ENCODE measurements at regions not wholly inside any gene's neighbourhood (a gene's known extent, or its start where the extent isn't known, plus 50 kb on each side); places are given as distances from the start of the nearest gene placed in this dataset.
"Not testable (repeated sequence)": the region's sequence is repeated elsewhere in the genome, so short reads cannot be mapped to it uniquely, and the experiment has no call there.

DNA sequence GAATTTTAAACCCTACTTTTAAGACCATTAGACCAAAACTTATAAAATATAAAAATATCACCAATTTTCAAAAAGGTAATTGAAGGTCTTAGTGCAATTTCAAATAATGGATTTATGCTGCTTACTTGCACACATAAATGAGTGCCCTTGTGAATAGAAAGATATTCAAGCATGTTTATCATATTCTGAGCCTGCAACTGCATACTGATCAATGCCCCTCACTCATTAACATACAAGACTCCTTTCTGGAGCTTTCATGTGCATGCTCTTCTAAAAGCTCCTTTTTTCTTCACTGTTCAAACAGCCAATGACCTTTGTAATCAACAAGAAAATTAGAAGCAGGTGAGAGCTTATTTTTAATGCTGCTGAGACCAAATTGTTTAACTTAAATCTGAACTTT is 1139.3 kb downstream of the HACE1 start:
- no peak for DNase-seq

DNA sequence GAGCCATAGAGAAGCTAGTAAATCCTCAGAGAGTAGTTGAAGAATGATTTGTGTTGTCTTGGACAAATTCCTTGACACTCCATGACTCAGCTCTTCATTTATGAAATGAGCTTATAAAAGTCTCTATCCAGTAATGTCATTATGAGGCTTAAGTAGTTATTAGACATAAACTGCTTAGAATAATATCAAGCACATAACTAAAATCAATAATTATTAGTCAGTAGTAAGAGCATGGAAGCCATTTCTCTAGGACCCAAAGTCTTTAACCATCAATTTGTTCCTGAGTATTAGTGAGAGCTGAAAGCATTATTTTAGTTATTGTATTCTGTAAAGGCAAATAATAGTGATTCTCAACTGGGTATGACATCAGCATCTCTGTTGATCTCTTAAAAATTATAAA is 1140.2 kb downstream of the HACE1 start:
- DNase-seq = no peak

DNA sequence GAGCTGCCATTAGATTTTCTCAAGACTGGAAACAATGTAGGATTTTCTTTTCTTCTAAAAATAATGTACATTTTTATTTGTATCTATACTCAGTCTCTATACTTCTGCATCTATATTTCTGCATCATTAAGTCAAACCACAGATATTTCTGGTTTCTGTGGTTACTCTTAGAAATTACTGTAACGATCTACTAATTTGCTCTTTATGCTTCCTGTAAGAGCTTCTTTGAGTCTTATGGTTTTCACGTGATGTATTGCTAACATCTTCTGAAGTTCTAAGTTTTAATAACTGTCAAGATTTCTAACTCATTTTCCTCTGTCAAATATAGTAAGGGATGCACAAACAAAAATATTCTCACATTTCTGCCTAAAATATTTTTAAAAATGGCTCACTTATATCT is 1144.5 kb downstream of the HACE1 start:
- DNase-seq = no peak

DNA sequence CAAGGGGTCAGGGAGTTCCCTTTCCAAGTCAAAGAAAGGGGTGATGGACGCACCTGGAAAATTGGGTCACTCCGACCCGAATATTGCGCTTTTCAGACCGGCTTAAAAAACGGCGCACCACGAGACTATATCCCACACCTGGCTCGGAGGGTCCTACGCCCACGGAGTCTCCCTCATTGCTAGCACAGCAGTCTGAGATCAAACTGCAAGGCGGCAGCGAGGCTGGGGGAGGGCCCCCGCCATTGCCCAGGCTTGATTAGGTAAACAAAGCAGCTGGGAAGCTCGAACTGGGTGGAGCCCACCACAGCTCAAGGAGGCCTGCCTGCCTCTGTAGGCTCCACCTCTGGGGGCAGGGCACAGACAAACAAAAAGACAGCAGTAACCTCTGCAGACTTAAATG is 1150.5 kb downstream of the HACE1 start:
- not testable (repeated sequence) for DNase-seq

DNA sequence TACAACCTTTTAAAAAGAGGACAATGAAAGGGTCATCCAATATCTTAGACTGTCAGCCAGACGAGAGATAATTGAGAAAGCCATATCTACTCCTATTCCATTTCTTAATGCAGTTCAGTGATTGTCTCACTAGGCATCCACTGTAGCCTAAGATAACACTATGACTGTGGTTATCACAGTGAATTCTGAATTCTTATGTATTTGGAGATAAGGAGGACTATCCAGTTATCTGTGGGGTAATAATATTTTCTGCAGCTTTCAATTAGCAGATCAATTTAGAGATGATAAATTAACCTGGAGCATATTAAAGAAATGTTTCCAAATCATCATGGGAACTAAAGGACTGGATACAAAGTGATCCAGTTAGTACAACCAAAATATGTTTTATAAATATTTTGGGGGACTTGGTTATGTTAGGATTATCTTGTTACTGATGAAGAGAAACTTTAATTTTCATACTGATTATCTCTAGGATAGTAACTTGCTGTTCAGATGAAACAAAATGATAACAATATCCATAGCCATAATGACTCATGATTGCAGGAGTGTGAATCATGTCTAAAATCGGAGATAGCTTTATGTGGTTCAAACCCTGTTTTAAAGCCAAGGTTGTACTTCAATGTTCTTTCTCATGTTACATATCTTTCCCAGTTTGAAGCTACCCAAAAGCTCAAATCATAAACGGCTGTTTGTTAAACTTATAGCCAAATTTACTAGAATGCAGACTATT is 1152.0 kb downstream of the HACE1 start:
- no peak for DNase-seq

DNA sequence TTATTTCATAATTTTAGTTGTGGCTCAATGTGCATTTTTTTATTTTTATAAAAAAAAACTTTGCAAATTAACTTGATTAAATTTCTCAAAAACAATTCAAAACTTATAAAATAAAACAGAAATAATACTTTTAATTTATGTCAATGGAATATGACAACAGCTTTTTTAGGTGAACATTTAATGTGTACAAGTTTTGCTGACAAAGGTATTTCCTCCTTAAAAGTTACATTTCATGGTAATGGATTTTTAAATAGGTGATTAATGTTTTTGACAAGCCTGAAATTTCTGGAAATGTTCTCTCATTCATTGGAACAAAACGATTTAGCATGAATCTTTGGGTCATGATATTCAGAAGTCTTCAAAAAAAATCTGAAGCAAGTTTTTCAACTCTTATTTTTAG is 1160.0 kb downstream of the HACE1 start:
- no peak for DNase-seq

DNA sequence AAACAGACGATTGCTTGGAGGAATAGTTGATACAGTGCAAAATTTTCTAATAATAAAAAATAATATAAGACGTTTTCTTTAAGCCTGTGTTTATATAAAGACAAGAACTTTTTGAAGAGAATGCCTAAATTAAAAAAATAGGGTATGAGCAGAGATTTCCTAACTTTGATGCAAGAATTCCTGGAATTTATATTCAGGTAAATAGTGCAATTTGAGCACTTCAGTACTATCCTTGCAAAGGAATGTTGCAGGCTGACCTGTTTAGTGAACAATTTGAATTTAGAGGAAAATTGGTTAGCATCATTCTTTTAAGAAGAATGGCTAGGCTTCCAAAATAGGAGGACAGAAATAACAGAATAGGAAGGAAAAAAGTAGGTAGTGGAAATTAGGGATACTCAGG is 1172.3 kb downstream of the HACE1 start:
- no peak for DNase-seq

DNA sequence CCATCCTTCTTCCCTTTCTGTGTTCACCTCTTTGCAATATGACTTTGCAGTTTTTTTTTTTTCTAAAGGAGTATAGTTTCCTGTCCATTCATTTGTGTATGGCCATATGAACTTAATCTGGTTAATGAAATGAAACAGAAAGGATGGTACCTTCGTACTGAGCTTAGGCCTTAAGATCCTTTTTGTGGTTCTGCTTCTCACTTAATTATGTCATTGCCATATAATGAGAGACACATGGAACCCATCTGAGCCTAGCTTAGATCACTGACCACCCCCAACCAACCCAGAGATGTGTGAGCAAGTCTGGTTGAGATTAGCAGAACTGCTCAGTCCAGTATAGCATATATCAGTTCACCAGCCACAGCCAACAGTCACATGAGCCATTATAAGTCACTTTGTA is 1179.6 kb downstream of the HACE1 start:
- DNase-seq = no peak

DNA sequence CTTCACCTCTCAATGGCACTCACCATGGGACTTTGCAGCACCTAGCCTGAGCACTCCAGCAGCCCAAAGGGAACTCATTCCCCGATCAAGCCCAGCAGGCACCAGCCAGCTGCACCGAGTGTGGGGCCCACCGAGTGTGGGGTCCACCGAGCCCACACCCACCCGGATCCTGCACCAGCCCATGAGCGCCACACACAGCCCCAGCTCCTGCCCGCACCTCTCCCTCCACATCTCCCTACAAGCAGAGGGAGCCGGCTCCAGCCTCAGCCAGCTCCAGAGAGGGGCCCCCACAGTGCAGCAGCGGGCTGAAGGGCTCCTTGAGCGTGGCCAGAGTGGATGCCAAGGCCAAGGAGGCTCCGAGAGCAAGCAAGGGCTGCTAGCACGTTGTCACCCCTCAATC is 1182.4 kb downstream of the HACE1 start:
- no peak for DNase-seq

DNA sequence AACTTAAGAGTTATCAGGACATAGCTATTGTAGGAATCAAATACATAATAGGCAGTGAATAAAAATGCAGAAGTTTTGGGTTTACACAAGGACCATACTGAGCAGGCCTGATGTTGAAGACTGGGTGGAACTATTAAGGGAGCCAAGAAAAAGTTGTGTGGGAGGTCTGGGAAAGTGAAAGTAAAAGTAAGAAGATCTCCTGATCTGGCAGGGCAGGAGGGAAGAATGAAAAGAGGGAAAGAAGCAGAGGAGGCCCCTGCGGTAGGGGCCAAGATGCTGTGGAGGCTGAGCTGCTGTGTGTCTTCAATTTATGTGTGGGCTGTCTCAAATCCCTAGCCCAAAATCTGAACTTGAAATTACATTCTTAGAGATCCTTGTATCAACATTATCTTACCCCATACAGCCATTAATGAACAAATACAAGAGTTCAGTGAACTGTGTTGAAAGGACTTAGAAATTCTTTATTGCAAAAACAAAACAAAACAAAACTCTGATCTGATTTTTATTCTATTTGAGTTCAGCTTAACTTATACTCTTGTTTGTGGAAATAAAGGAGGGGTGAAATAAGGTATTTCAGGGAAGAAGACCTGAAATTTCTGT is 1183.8 kb downstream of the HACE1 start:
- DNase-seq = no peak

DNA sequence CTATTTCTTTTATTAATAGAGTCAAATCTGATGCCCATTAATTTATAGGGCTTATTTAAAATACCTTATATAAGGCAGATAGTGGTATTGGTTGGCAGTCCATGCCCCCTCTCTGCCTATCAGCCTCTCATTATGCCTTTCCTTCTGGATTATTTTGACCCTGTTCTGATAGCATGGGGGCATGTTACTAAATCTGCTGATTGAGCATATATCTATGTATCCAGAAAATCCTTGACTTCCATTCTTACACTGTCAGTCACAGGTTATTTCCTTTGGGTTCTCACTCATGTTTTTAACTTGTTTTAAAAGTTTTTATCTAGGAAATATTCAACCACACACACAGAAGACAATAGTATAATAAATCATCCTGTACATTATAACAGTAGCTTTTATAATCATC is 1184.9 kb downstream of the HACE1 start:
- DNase-seq = no peak

DNA sequence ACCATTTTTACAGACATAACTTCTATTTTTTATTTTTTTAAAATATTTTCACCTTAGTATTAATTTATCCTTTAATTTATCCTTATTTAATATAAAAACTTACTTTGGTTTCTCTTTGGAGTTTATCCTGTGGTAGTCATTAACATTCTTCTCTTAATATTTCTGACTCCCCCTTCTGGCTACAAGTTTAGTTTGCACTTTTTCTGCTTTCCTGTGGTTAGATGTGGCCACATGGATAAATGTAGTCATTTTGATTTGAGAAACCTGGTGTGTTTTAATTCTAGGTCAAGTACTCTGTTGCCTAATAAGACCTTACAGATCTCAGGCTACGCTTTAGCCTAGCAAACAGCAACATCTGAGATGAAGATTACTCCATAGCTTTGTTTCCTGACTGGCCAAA is 1187.5 kb downstream of the HACE1 start:
- DNase-seq = no peak

DNA sequence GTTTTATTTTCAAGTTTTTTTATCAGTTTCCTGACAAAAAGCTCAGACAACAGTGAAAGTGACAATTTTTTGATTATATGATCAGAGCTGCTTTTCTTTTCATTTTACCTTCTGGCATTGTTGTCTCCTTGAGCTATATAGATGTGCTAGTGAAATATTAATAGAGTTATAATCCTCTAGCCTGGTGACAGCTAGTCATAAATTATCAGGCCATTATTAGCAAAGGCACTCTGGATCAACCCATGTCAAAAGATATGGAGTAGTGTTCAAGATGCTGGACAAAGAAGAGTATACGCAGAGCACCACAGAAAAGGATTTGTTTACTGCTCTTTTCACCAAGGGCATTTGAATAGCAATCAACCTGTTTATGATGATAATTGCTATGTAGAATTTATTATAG is 1230.1 kb downstream of the HACE1 start:
- no peak for DNase-seq

DNA sequence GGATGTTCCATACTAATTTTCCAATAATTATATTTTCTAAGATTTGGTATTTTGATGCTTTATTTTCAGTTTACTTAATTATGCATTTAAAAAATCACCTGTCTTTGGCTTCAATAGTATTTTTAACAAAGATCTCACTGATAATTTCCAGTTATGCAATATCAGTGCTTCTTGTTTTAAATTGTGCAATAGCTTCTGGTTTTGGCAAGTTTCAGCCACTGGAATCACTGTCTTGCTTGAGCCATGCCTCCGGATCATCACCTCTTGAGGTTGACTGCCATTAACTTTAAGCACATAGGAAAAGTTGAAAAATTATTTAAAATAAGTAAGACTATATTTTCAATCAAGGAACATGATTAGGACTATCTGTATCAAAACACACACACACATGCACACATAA is 1242.1 kb downstream of the HACE1 start:
- DNase-seq = no peak

DNA sequence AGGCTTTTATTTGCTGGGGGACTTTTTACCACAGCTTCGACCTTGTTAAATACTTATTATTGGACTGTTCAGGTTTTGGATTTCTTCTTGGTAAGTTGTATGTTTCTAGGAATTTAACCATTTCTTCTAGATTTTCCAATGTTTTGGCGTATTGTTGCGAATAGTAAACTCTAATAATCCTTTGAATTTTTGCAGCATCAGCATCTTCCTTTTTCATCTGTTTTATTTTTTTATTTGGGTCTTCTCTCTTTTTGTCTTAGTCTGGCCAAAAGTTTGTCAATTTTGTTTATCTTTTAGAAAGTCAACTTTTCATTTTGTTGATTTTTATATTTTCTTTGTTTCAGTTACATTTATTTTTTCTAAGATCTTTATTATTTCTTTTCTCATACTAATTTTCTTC is 1272.0 kb downstream of the HACE1 start:
- no peak for DNase-seq

DNA sequence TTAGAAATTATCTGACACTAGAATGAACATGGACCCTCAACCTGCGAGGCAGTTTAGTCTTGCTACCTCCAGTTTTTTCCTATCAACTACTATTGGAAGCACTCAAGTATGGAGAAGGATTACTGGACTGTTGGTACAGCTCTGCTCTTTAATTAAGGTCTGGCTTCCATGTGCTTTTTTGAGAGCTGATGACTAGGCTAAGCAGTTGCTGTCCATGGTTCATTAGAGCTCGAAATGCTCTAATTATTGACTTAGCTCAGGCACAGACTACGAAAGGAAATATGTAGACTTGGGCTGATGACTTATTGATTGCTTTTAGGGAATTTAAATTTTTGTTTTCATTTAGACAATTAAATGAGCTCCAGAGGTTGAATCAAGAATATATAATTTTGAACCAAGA is 1281.6 kb downstream of the HACE1 start:
- no peak for DNase-seq

DNA sequence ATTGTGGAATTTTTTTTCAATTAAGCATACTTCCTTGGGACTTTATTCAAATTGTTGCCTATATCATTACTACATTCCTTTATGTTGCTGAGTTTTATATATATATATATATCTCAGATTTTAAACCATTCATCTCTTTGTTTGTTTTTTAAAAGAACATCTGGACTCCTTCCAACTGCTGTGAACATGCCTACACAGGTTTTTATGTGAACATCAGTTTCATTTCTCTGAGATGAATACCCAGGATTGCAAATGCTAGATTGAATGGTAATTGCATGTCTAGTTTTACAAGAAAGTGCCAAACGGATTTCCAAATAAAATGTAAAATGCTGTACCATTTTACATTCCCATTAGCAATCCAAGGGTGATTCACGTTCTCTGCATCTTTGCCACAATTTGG is 1289.3 kb downstream of the HACE1 start:
- no peak for DNase-seq

DNA sequence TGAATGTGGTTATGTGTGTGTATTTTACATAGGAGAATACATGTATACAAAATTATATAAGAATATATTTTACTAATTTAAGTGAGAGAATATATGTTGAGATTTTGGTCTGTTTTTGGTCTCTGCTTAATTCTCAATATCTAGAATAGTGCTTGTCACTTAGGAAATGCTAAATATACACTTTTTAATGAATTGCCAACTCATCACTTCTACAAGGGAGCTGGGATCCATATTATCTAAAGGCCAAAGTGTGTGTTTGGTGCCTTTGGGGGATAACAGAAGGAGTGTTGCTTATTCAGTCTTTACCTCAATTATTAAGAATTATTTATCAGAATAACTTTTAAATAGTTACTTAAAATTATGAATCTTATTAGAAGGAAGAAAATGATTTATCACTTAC is 1304.8 kb downstream of the HACE1 start:
- DNase-seq = no peak

DNA sequence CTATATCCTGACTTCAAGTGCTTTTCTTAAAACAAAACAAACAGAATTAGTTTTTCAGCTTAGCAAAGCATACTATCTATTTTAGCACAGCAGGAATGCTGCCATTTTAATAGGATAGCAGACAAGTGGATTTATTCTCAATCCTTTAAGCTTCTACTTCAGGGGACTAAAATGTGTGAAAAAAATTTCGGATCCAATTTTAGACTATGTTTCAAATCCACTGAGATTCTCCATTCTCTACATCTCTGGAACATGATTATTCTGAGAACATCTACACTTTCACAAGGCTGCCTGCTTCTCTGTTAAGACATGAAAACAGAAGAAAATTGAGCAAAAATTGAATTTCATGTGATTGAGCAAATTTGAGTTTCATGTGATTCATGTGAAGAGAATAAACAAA is 1321.3 kb downstream of the HACE1 start:
- DNase-seq = no peak

DNA sequence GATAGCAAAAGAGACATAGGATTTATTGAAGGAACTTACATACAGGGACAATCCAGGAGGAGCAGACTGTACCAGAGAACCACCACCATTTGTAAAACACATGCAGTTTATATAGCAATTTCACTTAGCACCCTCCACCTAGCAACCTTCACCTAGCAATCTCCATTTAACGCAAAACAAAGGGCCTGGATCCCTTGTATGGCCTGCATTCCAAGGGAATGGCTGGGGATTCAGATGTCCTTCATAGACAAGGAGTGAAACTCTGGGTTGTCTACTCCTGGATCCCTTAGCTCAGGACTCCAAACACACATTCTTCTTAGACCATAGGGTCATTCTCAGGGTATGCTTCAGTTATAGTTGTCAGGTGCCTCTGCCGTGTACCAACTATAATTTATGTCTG is 1324.9 kb downstream of the HACE1 start:
- DNase-seq = no peak

DNA sequence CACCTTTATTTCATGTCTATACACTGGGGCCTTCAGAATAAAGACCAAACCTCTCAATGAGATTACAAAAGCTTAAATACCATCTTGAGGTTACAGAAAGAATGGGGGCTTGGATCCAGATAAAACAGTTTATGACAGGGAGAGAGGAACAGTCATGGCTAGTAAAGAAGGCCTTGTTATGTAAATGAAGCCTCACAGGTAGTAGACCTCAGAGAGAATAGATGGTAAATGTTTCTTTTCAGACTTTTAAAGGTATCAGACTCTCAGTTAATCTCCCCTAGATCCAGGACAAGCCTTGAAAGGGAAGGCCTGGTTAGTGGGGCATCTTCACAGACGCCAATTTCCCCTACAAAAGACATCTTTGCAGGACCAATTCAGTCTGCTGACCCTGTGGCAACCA is 1325.6 kb downstream of the HACE1 start:
- no peak for DNase-seq

DNA sequence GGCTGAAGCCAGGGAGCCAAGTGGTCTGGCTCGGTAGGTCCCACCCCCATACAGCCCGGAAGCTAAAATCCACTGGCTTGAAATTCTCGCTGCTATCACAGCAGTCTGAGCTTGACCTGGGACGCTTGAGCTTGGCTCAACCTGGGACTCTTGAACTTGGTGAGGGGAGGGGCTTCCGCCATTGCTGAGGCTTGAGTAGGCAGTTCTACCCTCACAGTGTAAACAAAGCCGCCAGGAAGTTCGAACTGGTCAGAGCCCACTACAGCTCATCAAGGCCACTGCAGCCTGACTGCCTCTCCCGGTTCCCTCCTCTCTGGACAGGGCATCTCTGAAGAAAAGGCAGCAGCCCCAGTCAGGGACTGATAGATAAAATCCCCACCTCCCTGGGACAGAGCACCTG is 1337.7 kb downstream of the HACE1 start:
- no peak for DNase-seq

DNA sequence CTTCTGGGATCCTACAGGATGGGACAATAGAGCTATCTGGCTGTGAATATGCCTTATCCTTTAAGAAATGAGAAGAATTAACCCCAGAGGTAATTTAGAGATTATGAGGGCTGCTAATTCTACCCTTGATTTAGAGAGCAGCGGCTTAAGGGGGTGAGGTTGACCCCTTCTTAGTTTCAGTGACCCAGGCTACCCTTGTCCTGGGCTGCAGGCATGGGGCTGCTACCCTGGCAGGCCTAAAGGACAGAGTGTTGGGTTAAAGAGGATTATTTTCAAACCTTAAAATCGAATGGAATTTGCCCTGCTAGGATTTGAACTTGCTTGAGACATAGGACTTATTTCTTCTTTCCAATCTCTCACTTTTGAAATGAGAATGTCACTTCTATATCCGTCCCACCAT is 1343.4 kb downstream of the HACE1 start:
- no peak for DNase-seq

DNA sequence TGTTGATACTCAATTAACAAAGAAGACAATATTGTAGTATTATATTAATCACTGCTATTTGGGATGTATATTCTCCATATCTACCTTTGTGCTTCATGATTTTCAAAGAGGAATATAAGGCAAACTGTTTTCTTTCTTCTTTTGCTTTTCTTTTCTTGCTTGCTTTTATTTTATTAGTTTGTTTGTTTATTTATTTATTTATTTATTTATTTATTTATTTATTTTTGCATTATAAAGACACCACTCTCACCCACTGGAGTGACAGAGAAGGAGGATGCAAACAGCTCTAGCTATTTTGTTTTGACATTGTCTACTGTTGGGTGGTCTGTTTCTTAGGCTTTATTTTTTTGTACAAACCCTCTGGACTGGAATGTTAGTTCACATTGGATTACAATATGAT is 1352.7 kb downstream of the HACE1 start:
- DNase-seq = no peak

DNA sequence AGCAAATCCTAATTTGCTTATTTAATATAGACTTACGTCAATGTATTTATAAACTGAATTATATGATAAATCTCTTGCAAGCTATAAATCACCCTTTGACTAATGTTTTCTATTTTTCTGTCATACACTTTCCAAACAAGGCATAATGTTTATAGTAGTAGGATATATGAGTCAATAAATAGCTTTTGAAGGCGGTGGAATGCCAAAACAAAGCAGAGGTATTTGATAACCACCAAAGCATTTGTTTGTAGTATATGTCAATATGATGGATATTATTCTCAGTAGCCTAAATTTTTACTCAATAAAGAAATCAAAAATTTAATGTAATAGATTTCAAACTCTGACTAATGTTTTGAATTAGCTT is 1354.6 kb downstream of the HACE1 start:
- DNase-seq = no peak

Data from stimulated activated naive CD4-positive, alpha-beta T cell (primary cell).